ENCODE measurements at regions not wholly inside any gene's neighbourhood (a gene's known extent, or its start where the extent isn't known, plus 50 kb on each side); places are given as distances from the start of the nearest gene placed in this dataset.
A peak's percentile ranks its signal among the peaks of the same experiment; 100 is the strongest.

DNA sequence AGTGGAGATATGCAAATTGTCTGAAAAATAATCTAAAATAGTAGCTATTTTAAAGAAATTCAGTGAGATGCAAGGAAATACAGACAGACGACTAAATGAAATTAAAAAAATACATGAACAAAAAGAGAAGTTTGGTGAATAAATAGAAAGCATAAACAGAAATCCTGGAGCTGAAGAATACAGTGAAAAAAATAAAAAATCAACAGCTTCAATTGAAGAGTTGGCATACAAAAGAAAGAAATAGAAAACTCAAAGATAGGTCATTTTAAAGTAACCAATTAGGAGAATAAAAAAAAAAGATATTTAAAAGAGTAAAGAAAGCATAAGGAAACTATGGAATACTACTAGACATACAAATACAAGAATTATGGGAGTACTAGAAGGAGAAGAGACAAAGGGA, 2191.5 kb upstream of the PCDH20 start:
- TF ChIP-seq, protein P1, sequence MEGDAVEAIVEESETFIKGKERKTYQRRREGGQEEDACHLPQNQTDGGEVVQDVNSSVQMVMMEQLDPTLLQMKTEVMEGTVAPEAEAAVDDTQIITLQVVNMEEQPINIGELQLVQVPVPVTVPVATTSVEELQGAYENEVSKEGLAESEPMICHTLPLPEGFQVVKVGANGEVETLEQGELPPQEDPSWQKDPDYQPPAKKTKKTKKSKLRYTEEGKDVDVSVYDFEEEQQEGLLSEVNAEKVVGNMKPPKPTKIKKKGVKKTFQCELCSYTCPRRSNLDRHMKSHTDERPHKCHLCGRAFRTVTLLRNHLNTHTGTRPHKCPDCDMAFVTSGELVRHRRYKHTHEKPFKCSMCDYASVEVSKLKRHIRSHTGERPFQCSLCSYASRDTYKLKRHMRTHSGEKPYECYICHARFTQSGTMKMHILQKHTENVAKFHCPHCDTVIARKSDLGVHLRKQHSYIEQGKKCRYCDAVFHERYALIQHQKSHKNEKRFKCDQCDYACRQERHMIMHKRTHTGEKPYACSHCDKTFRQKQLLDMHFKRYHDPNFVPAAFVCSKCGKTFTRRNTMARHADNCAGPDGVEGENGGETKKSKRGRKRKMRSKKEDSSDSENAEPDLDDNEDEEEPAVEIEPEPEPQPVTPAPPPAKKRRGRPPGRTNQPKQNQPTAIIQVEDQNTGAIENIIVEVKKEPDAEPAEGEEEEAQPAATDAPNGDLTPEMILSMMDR (IDR thresholded peaks at IDR 0.05), result no peak
- H3K4me1 Mint-ChIP-seq, result no peaks in the 10 kb centered on the region
- H3K9me3 Mint-ChIP-seq, result peaks cover 38% of the 10 kb centered on the region
- DNase-seq, result no peak
- H3K27ac Mint-ChIP-seq, result no peak overlapping the region
- H3K36me3 Mint-ChIP-seq (ENCODE audit: low read depth), result no peaks in the 10 kb centered on the region
- no peak overlapping the region for H3K4me3 Mint-ChIP-seq
- no peaks in the 10 kb centered on the region for H3K27me3 Mint-ChIP-seq (ENCODE audit: low read depth, poor library complexity)

DNA sequence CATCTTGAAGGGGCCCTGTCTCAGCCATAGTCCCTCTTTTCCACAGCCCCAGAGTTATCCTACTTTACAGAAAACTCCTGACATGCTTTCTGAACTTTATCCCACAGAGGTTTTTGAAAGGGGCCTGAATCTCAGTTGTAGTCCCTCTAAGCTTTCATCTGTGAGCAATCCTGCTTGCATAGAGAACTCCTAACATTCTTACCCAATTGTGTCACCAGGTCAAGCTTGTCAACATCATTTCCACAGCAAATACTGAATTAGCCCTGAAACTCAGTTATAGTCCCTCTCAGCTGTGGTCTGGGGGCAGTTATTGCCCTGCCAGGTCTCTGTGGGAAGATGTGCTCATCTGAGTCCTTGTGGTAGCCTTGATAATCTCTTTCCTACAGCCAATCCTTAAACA, 2190.3 kb upstream of the PCDH20 start:
- no peaks in the 10 kb centered on the region for H3K27me3 Mint-ChIP-seq (ENCODE audit: low read depth, poor library complexity)

DNA sequence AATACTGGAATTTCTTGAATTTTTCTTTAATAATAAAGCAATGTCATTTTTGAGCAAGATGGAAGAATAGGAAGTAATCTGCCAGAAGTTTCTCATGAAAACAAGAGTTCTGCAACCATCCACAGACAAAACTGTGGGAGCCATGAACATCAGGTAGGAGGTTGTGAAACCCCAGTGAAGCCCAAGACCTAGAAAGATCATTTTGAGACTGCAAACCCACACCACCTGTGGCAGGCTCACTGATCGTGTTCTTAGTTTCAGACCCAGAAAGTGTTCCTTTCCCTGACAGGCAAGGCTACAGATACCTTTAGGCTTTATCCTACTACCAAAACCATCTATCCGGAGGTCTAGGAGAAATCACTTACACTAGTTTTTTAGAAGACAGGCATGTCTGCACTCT, 2189.8 kb upstream of the PCDH20 start:
- Mint-ChIP-seq H3K9me3 (peaks cover 38% of the 10 kb centered on the region), H3K36me3 (ENCODE audit: low read depth) (no peaks in the 10 kb centered on the region), H3K4me1 (no peaks in the 10 kb centered on the region), H3K4me3 (no peak overlapping the region), H3K27ac (no peak overlapping the region), H3K27me3 (ENCODE audit: low read depth, poor library complexity) (no peaks in the 10 kb centered on the region)
- TF ChIP-seq, protein P1 (IDR thresholded peaks at IDR 0.05), result no peak
- no peak for DNase-seq

More for the DNA sequence above, 2190.3 kb upstream of the PCDH20 start:
- H3K36me3 Mint-ChIP-seq (ENCODE audit: low read depth), result no peaks in the 10 kb centered on the region
- H3K9me3 Mint-ChIP-seq, result peaks cover 38% of the 10 kb centered on the region
- TF ChIP-seq, protein P1 (IDR thresholded peaks at IDR 0.05), result no peak
- no peak overlapping the region for H3K4me3 Mint-ChIP-seq
- H3K4me1 Mint-ChIP-seq, result no peaks in the 10 kb centered on the region
- DNase-seq, result no peak
- H3K27ac Mint-ChIP-seq, result no peak overlapping the region

DNA sequence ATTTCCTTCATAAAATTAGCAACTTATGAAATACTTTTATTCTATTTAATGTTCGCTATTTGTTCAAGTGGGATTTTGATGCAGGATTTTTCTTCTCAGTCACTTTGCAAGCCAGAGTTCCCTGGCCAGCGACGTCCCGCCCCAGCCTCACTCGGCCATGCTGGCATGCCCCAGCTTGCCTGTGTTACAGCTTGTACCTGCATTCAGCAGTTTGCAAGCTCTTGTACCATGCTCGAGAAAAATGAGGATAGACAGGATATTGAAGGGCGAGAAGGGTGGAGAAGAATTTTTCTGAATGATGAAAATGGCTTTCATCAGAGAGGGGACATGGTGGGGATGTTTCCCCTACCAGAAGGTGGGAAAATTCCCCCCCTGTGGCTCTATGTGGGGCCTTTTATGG, 2180.2 kb upstream of the PCDH20 start:
- TF ChIP-seq, protein P1 (IDR thresholded peaks at IDR 0.05), result no peak
- Mint-ChIP-seq H3K4me1 (peaks cover 4% of the 10 kb centered on the region), H3K36me3 (ENCODE audit: low read depth) (no peaks in the 10 kb centered on the region), H3K27ac (peak overlapping the region; percentile 54), H3K27me3 (ENCODE audit: low read depth, poor library complexity) (peaks cover 6% of the 10 kb centered on the region), H3K4me3 (no peak overlapping the region), H3K9me3 (no peaks in the 10 kb centered on the region)
- no peak for DNase-seq

DNA sequence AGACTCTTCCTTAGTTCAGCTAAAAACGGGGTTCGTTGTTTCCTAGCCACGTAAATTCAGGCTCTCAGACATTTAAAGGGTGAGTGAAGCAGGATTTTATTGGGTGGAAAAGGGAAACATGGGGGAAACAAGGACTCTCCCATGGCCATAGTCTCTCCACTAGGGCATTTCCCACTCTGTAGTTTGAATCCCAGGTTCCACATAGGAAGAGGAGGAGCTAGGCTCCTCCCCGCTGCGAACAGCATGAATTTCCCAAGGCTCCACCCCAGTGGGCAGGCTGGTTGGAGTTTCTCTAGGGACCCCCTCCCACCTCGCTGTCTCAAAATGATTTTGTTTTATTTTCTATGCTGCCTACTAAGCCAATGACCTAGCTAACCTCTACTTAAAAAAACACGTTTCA, 2170.8 kb upstream of the PCDH20 start:
- H3K27me3 Mint-ChIP-seq (ENCODE audit: low read depth, poor library complexity), result no peaks in the 10 kb centered on the region
- TF ChIP-seq, protein P1 (IDR thresholded peaks at IDR 0.05), result no peak

DNA sequence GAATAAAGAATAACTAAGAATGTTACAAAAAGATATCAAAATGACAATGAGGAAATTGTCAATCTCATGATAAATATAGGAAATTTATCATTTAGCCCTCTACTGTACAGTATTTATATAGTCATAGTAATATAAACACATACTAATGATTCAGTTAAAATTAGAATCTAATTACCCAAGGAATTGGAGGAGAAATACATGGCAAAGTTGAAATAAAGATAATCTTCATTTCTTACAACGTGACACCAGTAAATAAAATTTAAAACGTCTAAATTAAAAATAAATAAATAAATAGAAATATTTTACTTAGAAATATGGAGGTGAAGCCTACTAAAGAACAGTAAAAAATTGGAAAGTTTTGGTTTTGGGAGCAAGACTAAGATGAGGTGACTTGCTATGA, 2163.1 kb upstream of the PCDH20 start:
- Mint-ChIP-seq H3K4me3 (no peak overlapping the region), H3K9me3 (peaks cover 26% of the 10 kb centered on the region), H3K36me3 (ENCODE audit: low read depth) (no peaks in the 10 kb centered on the region), H3K27me3 (ENCODE audit: low read depth, poor library complexity) (no peaks in the 10 kb centered on the region), H3K4me1 (no peaks in the 10 kb centered on the region), H3K27ac (no peak overlapping the region)
- no peak for DNase-seq
- TF ChIP-seq, protein P1 (IDR thresholded peaks at IDR 0.05), result no peak

More for the DNA sequence above, 2170.8 kb upstream of the PCDH20 start:
- Mint-ChIP-seq H3K36me3 (ENCODE audit: low read depth) (no peaks in the 10 kb centered on the region), H3K27ac (no peak overlapping the region), H3K4me3 (no peak overlapping the region), H3K4me1 (no peaks in the 10 kb centered on the region), H3K9me3 (peaks cover 14% of the 10 kb centered on the region)
- DNase-seq, result no peak
